ENCODE measurements at regions not wholly inside any gene's neighbourhood (a gene's known extent, or its start where the extent isn't known, plus 50 kb on each side); places are given as distances from the start of the nearest gene placed in this dataset.

- Mint-ChIP-seq H3K27ac (no peak overlapping the region), H3K4me1 (no peaks in the 10 kb centered on the region), H3K9me3 (peaks cover 12% of the 10 kb centered on the region), H3K27me3 (no peaks in the 10 kb centered on the region), H3K36me3 (no peaks in the 10 kb centered on the region), H3K4me3 (no peak overlapping the region)
- no peak for ATAC-seq
Observed at GRCh38 chr5:174239718-174240117, 194.2 kb downstream of the NSG2 start.

GRCh38 chr5:174242573-174242972 lies 197.1 kb downstream of the NSG2 start:
- no peak for ATAC-seq
- Mint-ChIP-seq H3K9me3 (peaks cover 12% of the 10 kb centered on the region), H3K27ac (no peak overlapping the region), H3K4me1 (no peaks in the 10 kb centered on the region), H3K27me3 (no peaks in the 10 kb centered on the region), H3K36me3 (no peaks in the 10 kb centered on the region), H3K4me3 (no peak overlapping the region)

- Mint-ChIP-seq H3K4me3 (no peak overlapping the region), H3K27ac (no peak overlapping the region), H3K36me3 (no peaks in the 10 kb centered on the region), H3K9me3 (peaks cover 14% of the 10 kb centered on the region), H3K4me1 (no peaks in the 10 kb centered on the region), H3K27me3 (no peaks in the 10 kb centered on the region)
- ATAC-seq, result no peak
Observed at GRCh38 chr5:174243904-174244303, 198.4 kb downstream of the NSG2 start.

- no peaks in the 10 kb centered on the region for H3K27me3 Mint-ChIP-seq
- ATAC-seq, result no peak
- no peaks in the 10 kb centered on the region for H3K4me1 Mint-ChIP-seq
Observed at GRCh38 chr5:174245516-174246075, 200.1 kb downstream of the NSG2 start.

GRCh38 chr5:174246743-174247142 lies 201.2 kb downstream of the NSG2 start:
- Mint-ChIP-seq H3K4me1 (no peaks in the 10 kb centered on the region), H3K27me3 (no peaks in the 10 kb centered on the region), H3K27ac (no peak overlapping the region), H3K9me3 (peaks cover 8% of the 10 kb centered on the region), H3K4me3 (no peak overlapping the region), H3K36me3 (no peaks in the 10 kb centered on the region)
- no peak for ATAC-seq

More at GRCh38 chr5:174245516-174246075, 200.1 kb downstream of the NSG2 start:
- peaks cover 8% of the 10 kb centered on the region for H3K9me3 Mint-ChIP-seq
- no peak overlapping the region for H3K27ac Mint-ChIP-seq
- no peaks in the 10 kb centered on the region for H3K36me3 Mint-ChIP-seq
- no peak overlapping the region for H3K4me3 Mint-ChIP-seq

- no peaks in the 10 kb centered on the region for H3K4me1 Mint-ChIP-seq
- no peak overlapping the region for H3K27ac Mint-ChIP-seq
- no peaks in the 10 kb centered on the region for H3K27me3 Mint-ChIP-seq
- no peak overlapping the region for H3K4me3 Mint-ChIP-seq
- peaks cover 8% of the 10 kb centered on the region for H3K9me3 Mint-ChIP-seq
- H3K36me3 Mint-ChIP-seq, result no peaks in the 10 kb centered on the region
- no peak for ATAC-seq
Observed at GRCh38 chr5:174247301-174247700, 201.8 kb downstream of the NSG2 start.

- H3K9me3 Mint-ChIP-seq, result peaks cover 3% of the 10 kb centered on the region
- H3K27ac Mint-ChIP-seq, result no peak overlapping the region
- no peaks in the 10 kb centered on the region for H3K36me3 Mint-ChIP-seq
Observed at GRCh38 chr5:174251305-174252000, 205.9 kb downstream of the NSG2 start.

GRCh38 chr5:174252121-174252520 lies 206.6 kb downstream of the NSG2 start:
- ATAC-seq, result no peak
- no peaks in the 10 kb centered on the region for H3K36me3 Mint-ChIP-seq
- no peak overlapping the region for H3K4me3 Mint-ChIP-seq
- H3K27me3 Mint-ChIP-seq, result no peaks in the 10 kb centered on the region
- H3K27ac Mint-ChIP-seq, result no peak overlapping the region
- peaks cover 3% of the 10 kb centered on the region for H3K9me3 Mint-ChIP-seq
- no peaks in the 10 kb centered on the region for H3K4me1 Mint-ChIP-seq

More at GRCh38 chr5:174251305-174252000, 205.9 kb downstream of the NSG2 start:
- no peaks in the 10 kb centered on the region for H3K4me1 Mint-ChIP-seq
- no peak overlapping the region for H3K4me3 Mint-ChIP-seq
- no peaks in the 10 kb centered on the region for H3K27me3 Mint-ChIP-seq
- ATAC-seq, result no peak

GRCh38 chr5:174259696-174260420 lies 214.4 kb downstream of the NSG2 start:
- Mint-ChIP-seq H3K4me3 (no peak overlapping the region), H3K27ac (no peak overlapping the region), H3K9me3 (no peaks in the 10 kb centered on the region), H3K4me1 (no peaks in the 10 kb centered on the region), H3K27me3 (peaks cover 10% of the 10 kb centered on the region), H3K36me3 (no peaks in the 10 kb centered on the region)
- ATAC-seq, result no peak

- no peaks in the 10 kb centered on the region for H3K4me1 Mint-ChIP-seq
- no peaks in the 10 kb centered on the region for H3K36me3 Mint-ChIP-seq
- H3K27me3 Mint-ChIP-seq, result no peaks in the 10 kb centered on the region
- no peak for ATAC-seq
- H3K9me3 Mint-ChIP-seq, result peaks cover 19% of the 10 kb centered on the region
- H3K27ac Mint-ChIP-seq, result no peak overlapping the region
- H3K4me3 Mint-ChIP-seq, result no peak overlapping the region
Observed at GRCh38 chr5:174271316-174271715, 225.8 kb downstream of the NSG2 start.

GRCh38 chr5:174272671-174273070 lies 227.2 kb downstream of the NSG2 start:
- no peaks in the 10 kb centered on the region for H3K4me1 Mint-ChIP-seq
- no peak for ATAC-seq
- H3K4me3 Mint-ChIP-seq, result no peak overlapping the region
- H3K27ac Mint-ChIP-seq, result no peak overlapping the region
- H3K36me3 Mint-ChIP-seq, result no peaks in the 10 kb centered on the region
- H3K9me3 Mint-ChIP-seq, result peaks cover 16% of the 10 kb centered on the region
- H3K27me3 Mint-ChIP-seq, result no peaks in the 10 kb centered on the region

GRCh38 chr5:174273325-174273724 lies 227.8 kb downstream of the NSG2 start:
- no peaks in the 10 kb centered on the region for H3K27me3 Mint-ChIP-seq
- H3K4me1 Mint-ChIP-seq, result no peaks in the 10 kb centered on the region
- peak; percentile 16 for ATAC-seq
- H3K36me3 Mint-ChIP-seq, result no peaks in the 10 kb centered on the region
- H3K4me3 Mint-ChIP-seq, result no peak overlapping the region
- peaks cover 13% of the 10 kb centered on the region for H3K9me3 Mint-ChIP-seq
- H3K27ac Mint-ChIP-seq, result no peak overlapping the region

GRCh38 chr5:174275959-174276358 lies 230.5 kb downstream of the NSG2 start:
- Mint-ChIP-seq H3K36me3 (no peaks in the 10 kb centered on the region), H3K9me3 (peaks cover 5% of the 10 kb centered on the region), H3K4me3 (no peak overlapping the region), H3K4me1 (no peaks in the 10 kb centered on the region), H3K27ac (no peak overlapping the region), H3K27me3 (no peaks in the 10 kb centered on the region)
- no peak for ATAC-seq

GRCh38 chr5:174281089-174281760 lies 235.7 kb downstream of the NSG2 start:
- no peak overlapping the region for H3K27ac Mint-ChIP-seq
- no peak for ATAC-seq
- H3K27me3 Mint-ChIP-seq, result peaks cover 30% of the 10 kb centered on the region
- no peak overlapping the region for H3K4me3 Mint-ChIP-seq
- H3K4me1 Mint-ChIP-seq, result no peaks in the 10 kb centered on the region
- H3K9me3 Mint-ChIP-seq, result peaks cover 3% of the 10 kb centered on the region
- H3K36me3 Mint-ChIP-seq, result no peaks in the 10 kb centered on the region

GRCh38 chr5:174281855-174282254 lies 236.3 kb downstream of the NSG2 start:
- H3K27me3 Mint-ChIP-seq, result peaks cover 30% of the 10 kb centered on the region
- no peak overlapping the region for H3K27ac Mint-ChIP-seq
- no peak for ATAC-seq
- no peaks in the 10 kb centered on the region for H3K36me3 Mint-ChIP-seq
- peaks cover 3% of the 10 kb centered on the region for H3K9me3 Mint-ChIP-seq
- H3K4me3 Mint-ChIP-seq, result no peak overlapping the region
- H3K4me1 Mint-ChIP-seq, result no peaks in the 10 kb centered on the region
